ENCODE measurements at regions not wholly inside any gene's neighbourhood (a gene's known extent, or its start where the extent isn't known, plus 50 kb on each side); places are given as distances from the start of the nearest gene placed in this dataset.

- ATAC-seq (ENCODE audit: low read depth), result no peak
- in situ Hi-C loops (cut with MboI; ENCODE audit: low sequenced_read_pairs), result no loop called here
- H3K27ac ChIP-seq (ENCODE audit: insufficient read depth, low read length), result no peak overlapping the region
- peaks cover 9% of the 10 kb centered on the region for H3K9me3 ChIP-seq (ENCODE audit: control insufficient read depth, insufficient read depth, low read length)
- no peak overlapping the region for H3K4me3 ChIP-seq (ENCODE audit: insufficient read depth, low read depth, low read length)
- no peaks in the 10 kb centered on the region for H3K27me3 ChIP-seq (ENCODE audit: control insufficient read depth, insufficient read depth, low read length)
- no peak overlapping the region for H3K56ac ChIP-seq (ENCODE audit: extremely low read depth, insufficient read depth, low read length)
- no peak overlapping the region for H2BK15ac ChIP-seq (ENCODE audit: low read depth, low read length)
- no peak overlapping the region for H3K14ac ChIP-seq (replicated peaks; ENCODE audit: low read depth, low read length)
- no peak overlapping the region for H4K8ac ChIP-seq (ENCODE audit: low read depth in 2 of 2, low read length in 2 of 2)
- H2BK5ac ChIP-seq (ENCODE audit: low read depth, low read length, poor library complexity, severe bottlenecking), result no peak overlapping the region
- no peak overlapping the region for H2AK5ac ChIP-seq (ENCODE audit: low read depth, low read length)
- H2AFZ ChIP-seq (replicated peaks; ENCODE audit: low read length, poor library complexity), result no peak overlapping the region
- H3K4ac ChIP-seq (ENCODE audit: low read depth, low read length), result no peak overlapping the region
- H2BK120ac ChIP-seq (ENCODE audit: low read depth, low read length), result no peak overlapping the region
- H3K23ac ChIP-seq (ENCODE audit: low read depth, low read length), result no peak overlapping the region
- no peak for TF ChIP-seq MAFK (IDR thresholded peaks at IDR 0.05; ENCODE audit: low read depth, low read length)
- no peak for TF ChIP-seq SMC3 (IDR thresholded peaks at IDR 0.05; ENCODE audit: low read depth, low read length)
- TF ChIP-seq POLR2A (IDR thresholded peaks at IDR 0.05; ENCODE audit: low read depth, low read length), result no peak
- TF ChIP-seq MAZ (IDR thresholded peaks at IDR 0.05; ENCODE audit: borderline replicate concordance, low read depth, low read length), result no peak
- TF ChIP-seq ELK1 (IDR thresholded peaks at IDR 0.05; ENCODE audit: borderline replicate concordance, low read depth, low read length), result no peak
- no peak for TF ChIP-seq RAD21 (IDR thresholded peaks at IDR 0.05; ENCODE audit: low read length)
- TF ChIP-seq RFX5 (IDR thresholded peaks at IDR 0.05; ENCODE audit: low read depth, low read length), result no peak
- TF ChIP-seq FOS (IDR thresholded peaks at IDR 0.05; ENCODE audit: low read depth, low read length), result no peak
- no peaks in the 10 kb centered on the region for H3K79me1 ChIP-seq (ENCODE audit: low read depth in 1 of 2, low read length in 2 of 2)
- no CpG with 5 or more reads among the region's 1 CpG for WGBS, 2 experiments (ENCODE audit: extremely low coverage in 2 of 2, insufficient read length in 1 of 2)
- POLR2A ChIA-PET (ENCODE audit: unreplicated experiment), result no interaction called here
- no peak overlapping the region for H4K91ac ChIP-seq (ENCODE audit: insufficient read depth, low read depth, low read length)
- H3K9me1 ChIP-seq (ENCODE audit: insufficient read depth, low read length), result no peaks in the 10 kb centered on the region
- no peak overlapping the region for H3K9ac ChIP-seq (ENCODE audit: low read depth, low read length)
- DNase-seq, result no peak
- intact Hi-C loops (cut with micrococcal nuclease), result no loop called here
- no peak overlapping the region for H3K4me2 ChIP-seq (ENCODE audit: low read depth, low read length)
- H3K18ac ChIP-seq (ENCODE audit: low read depth, low read length), result no peak overlapping the region
- no TSS peak for BruUV-seq (replicated peaks)
- no peaks in the 10 kb centered on the region for H3K36me3 ChIP-seq (ENCODE audit: control insufficient read depth, insufficient read depth, low read length)
- H4K20me1 ChIP-seq (ENCODE audit: insufficient read depth, low read length), result no peaks in the 10 kb centered on the region
- CTCF ChIA-PET, result no interaction called here
- no peak overlapping the region for H2BK20ac ChIP-seq (ENCODE audit: low read depth, low read length)
- H2AK9ac ChIP-seq (replicated peaks; ENCODE audit: low read depth, low read length, poor library complexity), result no peak overlapping the region
- no peaks in the 10 kb centered on the region for H3K4me1 ChIP-seq (ENCODE audit: control insufficient read depth, insufficient read depth, low read length)
- no peak overlapping the region for H4K5ac ChIP-seq (ENCODE audit: low read depth, low read length)
- dilution Hi-C loops (cut with HindIII; ENCODE audit: low sequenced_read_pairs, unreplicated experiment), result no loop called here
Observed at GRCh38 chr14:97293659-97294058, 496.5 kb downstream of the VRK1 start.

Data from IMR-90 (cell line).